ENCODE measurements at regions not wholly inside any gene's neighbourhood (a gene's known extent, or its start where the extent isn't known, plus 50 kb on each side); places are given as distances from the start of the nearest gene placed in this dataset.

DNA sequence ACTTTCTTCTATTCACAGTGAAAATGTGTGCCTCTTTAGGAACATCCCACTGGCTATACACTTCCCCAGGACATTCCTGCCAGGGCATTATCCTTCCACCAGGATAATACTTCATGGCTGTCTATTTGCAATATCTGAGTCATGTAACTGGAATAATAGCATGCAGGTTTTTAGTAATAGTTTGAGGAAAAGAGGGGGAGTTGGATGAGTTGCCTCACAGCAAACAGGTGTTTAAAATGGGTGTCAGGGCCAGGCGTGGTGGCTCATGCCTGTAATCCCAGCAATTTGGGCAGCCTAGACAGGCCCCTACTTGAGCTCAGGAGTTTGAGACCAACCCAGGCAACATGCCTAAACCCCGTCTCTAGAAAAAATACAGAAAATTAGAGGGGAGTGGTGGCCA is 585.9 kb downstream of the DIPK2A start:
- H2AFZ ChIP-seq (ENCODE audit: low read depth, low read length) = no peak overlapping the region
- H3K9me3 ChIP-seq (ENCODE audit: low read length) = no peaks in the 10 kb centered on the region
- no peak overlapping the region for H3K4me3 ChIP-seq (ENCODE audit: low read length)
- H3K27me3 ChIP-seq (ENCODE audit: insufficient read depth, low read depth, low read length) = no peaks in the 10 kb centered on the region
- H3K4me2 ChIP-seq (ENCODE audit: low read length) = no peak overlapping the region
- no peaks in the 10 kb centered on the region for H4K20me1 ChIP-seq (ENCODE audit: insufficient read depth)
- no peaks in the 10 kb centered on the region for H3K9me2 ChIP-seq (ENCODE audit: insufficient read depth, low read length)
- no peaks in the 10 kb centered on the region for H3F3A ChIP-seq (ENCODE audit: insufficient read depth, low read length, poor library complexity, severe bottlenecking)
- no peaks in the 10 kb centered on the region for H3K36me3 ChIP-seq (ENCODE audit: insufficient read depth, low read length)
- H3K79me2 ChIP-seq (replicated peaks; ENCODE audit: insufficient read depth, low read length) = no peaks in the 10 kb centered on the region
- no peak overlapping the region for H3K27ac ChIP-seq (ENCODE audit: low read length)
- TF ChIP-seq TAF1 (IDR thresholded peaks at IDR 0.05; ENCODE audit: low read depth) (no peak), REST (IDR thresholded peaks at IDR 0.05; ENCODE audit: borderline replicate concordance) (no peak), EP300 (conservative IDR thresholded peaks at IDR 0.05; ENCODE audit: poor library complexity, severe bottlenecking) (no peak), MXI1 (conservative IDR thresholded peaks at IDR 0.05; ENCODE audit: poor library complexity, severe bottlenecking) (no peak), POLR2AphosphoS5 (IDR thresholded peaks at IDR 0.05) (no peak), RAD21 (conservative IDR thresholded peaks at IDR 0.05) (no peak), EZH2 (IDR thresholded peaks at IDR 0.05; ENCODE audit: borderline replicate concordance, insufficient read depth, low read length, poor library complexity, severe bottlenecking) (no peak), SMC3 (conservative IDR thresholded peaks at IDR 0.05; ENCODE audit: poor library complexity) (no peak), CTCF (IDR thresholded peaks at IDR 0.05; ENCODE audit: poor library complexity, severe bottlenecking) (no peak)
- H3K9ac ChIP-seq (ENCODE audit: low read length) = no peak overlapping the region

- no peak overlapping the region for H3K9ac ChIP-seq (ENCODE audit: low read length)
- no peaks in the 10 kb centered on the region for H3K36me3 ChIP-seq (ENCODE audit: insufficient read depth, low read length)
- no peak overlapping the region for H3K27ac ChIP-seq (ENCODE audit: low read length)
- no peaks in the 10 kb centered on the region for H3F3A ChIP-seq (ENCODE audit: insufficient read depth, low read length, poor library complexity, severe bottlenecking)
- no peak overlapping the region for H3K4me3 ChIP-seq (ENCODE audit: low read length)
- H3K9me3 ChIP-seq (ENCODE audit: low read length) = no peaks in the 10 kb centered on the region
- no peak for TF ChIP-seq REST (IDR thresholded peaks at IDR 0.05; ENCODE audit: borderline replicate concordance)
- no peak for TF ChIP-seq SMC3 (conservative IDR thresholded peaks at IDR 0.05; ENCODE audit: poor library complexity)
- TF ChIP-seq EZH2 (IDR thresholded peaks at IDR 0.05; ENCODE audit: borderline replicate concordance, insufficient read depth, low read length, poor library complexity, severe bottlenecking) = no peak
- no peak for TF ChIP-seq CTCF (IDR thresholded peaks at IDR 0.05; ENCODE audit: poor library complexity, severe bottlenecking)
- no peak for TF ChIP-seq RAD21 (conservative IDR thresholded peaks at IDR 0.05)
- TF ChIP-seq TAF1 (IDR thresholded peaks at IDR 0.05; ENCODE audit: low read depth) = no peak
- no peaks in the 10 kb centered on the region for H3K27me3 ChIP-seq (ENCODE audit: insufficient read depth, low read depth, low read length)
- no peak overlapping the region for H2AFZ ChIP-seq (ENCODE audit: low read depth, low read length)
- no peaks in the 10 kb centered on the region for H3K79me2 ChIP-seq (replicated peaks; ENCODE audit: insufficient read depth, low read length)
- H3K4me2 ChIP-seq (ENCODE audit: low read length) = no peak overlapping the region
- H3K9me2 ChIP-seq (ENCODE audit: insufficient read depth, low read length) = no peaks in the 10 kb centered on the region
- H4K20me1 ChIP-seq (ENCODE audit: insufficient read depth) = no peaks in the 10 kb centered on the region
These were observed 592.4 kb downstream of the DIPK2A start for GRCh38 chr3:144564011-144564410.
